ACHN (cell line): ENCODE measurements at regions not wholly inside any gene's neighbourhood (a gene's known extent, or its start where the extent isn't known, plus 50 kb on each side); places are given as distances from the start of the nearest gene placed in this dataset.
"Not testable (repeated sequence)": the region's sequence is repeated elsewhere in the genome, so short reads cannot be mapped to it uniquely, and the experiment has no call there.

Source experiments
- DNase-seq: peaks from one replicate; pipeline ENCODE4 v3.0.0-alpha.2; 2015
- in situ Hi-C: cut with HindIII; loops from 2 replicates; pipeline ENCODE4 v1.10.0; 2017; ENCODE audit warnings: low sequenced_read_pairs, low pct_ligation_motif_present, low pct_unique_long_range_greater_than_20kb

DNA sequence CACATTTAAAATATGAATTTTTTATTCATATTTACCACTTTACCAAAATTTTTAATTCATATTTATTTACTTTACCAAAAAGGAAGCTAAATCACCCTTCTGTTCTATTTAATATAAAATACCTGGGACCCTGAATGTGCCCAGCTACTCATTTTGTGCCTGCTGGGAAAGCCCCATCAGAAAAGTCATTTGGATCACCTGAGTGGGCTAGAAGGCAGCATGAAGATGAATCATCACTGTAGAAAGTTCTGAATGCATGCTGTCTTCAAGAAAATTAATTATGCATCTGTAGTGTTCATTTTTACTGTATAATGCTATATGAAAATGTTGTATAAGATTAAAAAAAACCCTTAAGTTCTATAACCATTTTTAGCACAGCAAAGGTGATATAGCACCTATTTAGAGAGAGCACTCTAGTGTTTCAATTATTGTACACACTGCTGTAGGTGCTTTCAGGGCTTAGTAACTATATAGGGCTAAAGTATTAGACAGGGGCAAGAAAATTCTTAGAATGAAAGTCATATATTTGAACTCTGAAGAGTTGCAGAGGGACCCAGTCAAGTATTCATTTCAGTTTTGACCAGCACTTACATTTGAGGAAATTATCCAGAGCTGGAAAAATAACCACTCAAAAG lies 175.1 kb downstream of the NFKBIZ start:
- DNase-seq = no peak
- in situ Hi-C loops = no loop called here

DNA sequence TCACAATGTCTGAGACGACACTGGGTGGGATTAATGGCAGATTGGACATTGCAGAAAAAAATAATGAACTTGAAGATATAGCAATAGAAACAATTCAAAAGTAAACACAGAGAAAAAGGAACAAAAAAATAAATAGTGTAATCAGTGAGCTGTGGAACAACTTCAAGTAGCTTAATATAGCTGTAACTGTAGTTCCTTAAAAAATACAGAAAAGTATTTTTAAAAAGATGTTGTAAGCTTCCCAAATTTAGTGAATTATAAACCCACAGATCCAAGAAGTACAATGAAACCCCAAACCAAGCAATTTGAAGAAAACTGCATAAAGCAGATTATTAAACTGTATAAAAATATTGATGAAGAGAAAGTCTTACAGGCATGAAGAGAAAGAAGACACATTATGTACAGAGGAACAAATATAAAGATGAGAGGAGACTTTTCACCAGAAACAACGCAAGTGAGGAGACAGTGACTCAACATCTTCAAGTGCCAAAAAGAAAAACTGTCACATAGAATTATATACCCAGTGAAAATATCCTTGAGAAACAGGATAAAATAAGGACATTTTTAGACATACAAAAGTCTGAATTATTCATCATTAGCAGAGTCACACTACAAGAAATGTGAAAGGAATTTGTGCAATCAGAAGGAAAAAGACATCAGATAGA lies 176.4 kb downstream of the NFKBIZ start:
- DNase-seq = no peak
- in situ Hi-C loops = no loop called here

DNA sequence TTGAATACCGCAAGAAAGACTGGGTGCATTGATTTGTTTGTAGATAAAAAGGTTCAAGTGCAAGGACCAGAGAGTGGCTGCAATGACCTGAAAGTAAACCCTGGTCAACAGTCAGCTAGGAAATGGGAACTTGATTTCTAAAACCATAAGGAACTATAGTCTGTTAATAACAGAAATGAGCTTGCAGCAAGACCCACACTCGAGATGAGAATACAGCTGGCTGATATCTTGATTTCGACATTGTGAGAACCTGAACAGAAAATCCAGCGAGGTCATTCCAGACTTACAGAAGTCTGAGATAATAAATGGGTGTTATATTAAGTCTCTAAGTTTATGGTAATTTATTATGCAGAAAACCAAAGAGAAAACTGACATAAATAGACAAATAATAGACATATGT lies 177.3 kb downstream of the NFKBIZ start:
- no peak for DNase-seq
- in situ Hi-C loops = no loop called here

DNA sequence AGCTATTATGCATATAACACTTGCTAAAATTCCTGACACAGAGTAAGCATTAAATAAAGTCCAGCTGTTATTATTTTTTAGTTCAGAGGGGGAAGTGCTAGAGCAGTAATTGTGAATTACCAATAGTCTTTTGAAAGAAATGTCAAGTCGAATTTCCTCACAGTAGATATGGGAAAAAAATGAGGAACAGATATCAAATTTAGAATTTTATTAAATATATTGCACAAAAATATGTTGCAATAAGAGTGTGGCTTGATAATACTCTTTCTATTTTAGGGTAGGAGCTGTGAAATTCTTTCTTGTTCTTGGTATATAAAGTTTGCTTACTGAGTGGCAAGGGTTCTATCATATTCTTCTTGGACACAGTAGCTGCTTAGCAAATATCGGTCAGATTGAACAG lies 181.3 kb downstream of the NFKBIZ start:
- in situ Hi-C loops = no loop called here
- no peak for DNase-seq

DNA sequence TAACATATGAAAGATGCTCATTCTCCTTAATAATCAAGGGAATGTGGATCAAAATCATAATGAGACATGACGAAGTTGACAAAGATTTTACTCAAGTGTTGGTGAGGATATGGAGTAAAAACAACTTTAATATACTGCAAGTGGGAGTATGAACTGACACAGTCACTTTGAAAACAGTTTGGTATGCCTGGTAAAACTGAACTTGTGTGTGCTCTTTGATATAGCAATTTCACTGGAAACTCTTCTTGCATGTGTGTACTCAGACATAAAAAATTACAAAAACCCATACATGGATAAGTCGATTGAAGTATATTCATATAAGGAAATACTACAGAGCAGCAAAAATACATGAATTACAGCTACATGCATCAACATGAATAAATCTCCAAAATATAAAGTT lies 182.5 kb downstream of the NFKBIZ start:
- no peak for DNase-seq
- in situ Hi-C loops = no loop called here

DNA sequence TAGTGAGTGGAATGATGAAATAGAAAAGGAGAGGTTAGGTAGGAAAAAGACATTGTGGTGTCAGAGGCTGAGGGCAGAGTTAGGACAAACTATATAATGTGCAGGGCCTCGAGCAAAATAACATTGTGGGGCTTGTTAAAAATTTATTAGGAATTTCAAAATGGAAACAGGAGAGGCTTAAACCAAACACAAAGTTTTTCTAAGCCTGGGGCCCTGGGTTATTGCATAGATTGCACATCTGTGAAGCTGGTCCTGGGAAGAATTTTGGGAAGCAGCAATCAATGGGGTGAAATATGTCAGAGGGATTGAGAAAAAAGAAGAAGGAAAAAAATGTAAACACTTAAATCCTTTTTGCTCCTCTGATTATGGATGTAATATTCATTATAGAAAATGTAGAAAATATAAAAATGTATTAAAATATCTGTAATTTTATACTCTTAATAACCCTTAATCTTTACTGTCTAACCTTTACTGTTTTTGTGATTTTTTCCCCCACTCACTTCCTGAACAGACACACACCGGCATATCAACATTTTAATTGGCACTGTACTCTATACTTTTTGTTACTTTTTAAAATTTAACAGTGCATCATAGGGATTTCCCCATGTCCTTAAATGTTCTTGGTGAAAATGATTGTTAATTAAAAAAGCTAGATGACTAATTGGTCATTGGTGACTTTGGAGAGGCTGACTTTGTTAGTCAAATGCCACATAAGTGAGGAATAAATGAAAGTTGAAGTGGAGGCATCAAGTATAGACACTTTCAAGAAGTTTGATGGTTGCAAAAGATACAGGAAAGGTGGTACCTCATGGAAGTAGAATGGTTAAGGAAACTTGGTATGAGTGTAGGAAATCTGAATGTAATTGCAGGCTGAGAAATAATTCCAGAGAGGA lies 183.4 kb downstream of the NFKBIZ start:
- DNase-seq = no peak
- in situ Hi-C loops = no loop called here

DNA sequence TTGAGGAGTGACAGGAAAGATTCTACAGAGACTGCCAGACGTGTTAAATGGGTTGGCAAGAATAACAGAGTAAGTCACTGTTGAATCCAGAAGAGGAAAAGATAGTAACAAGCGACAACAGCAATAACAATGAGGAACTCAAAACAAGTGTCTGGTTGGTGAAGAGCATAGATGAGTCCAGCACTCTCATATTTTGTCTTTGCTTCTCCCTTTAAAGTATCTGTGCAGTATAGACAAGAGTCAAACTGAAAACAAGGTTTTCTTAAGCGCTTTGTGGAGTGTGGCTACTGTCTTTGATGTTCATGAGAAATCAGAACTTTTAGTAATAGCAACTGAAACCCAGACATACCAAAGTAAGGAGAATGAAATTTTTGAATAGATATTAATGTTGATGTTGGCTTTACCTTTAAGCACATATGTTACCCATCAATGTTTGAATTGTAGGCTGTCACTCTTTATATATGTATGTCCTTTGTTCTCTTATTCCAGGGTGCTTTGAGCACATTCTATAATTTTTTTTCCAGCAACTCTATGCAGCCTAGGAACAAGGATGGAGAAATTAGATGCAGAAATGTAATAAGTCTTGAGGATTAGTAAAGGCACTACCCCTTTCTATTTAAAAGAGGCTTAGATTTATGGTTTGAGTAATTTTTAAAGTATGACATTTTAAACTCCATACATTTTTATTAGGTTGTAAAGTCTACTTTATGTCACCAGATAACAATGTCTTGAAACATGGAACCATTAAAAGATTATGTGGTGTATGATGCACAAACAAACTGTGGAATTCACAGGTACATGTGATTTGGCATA lies 185.5 kb downstream of the NFKBIZ start:
- DNase-seq = no peak
- in situ Hi-C loops = no loop called here

DNA sequence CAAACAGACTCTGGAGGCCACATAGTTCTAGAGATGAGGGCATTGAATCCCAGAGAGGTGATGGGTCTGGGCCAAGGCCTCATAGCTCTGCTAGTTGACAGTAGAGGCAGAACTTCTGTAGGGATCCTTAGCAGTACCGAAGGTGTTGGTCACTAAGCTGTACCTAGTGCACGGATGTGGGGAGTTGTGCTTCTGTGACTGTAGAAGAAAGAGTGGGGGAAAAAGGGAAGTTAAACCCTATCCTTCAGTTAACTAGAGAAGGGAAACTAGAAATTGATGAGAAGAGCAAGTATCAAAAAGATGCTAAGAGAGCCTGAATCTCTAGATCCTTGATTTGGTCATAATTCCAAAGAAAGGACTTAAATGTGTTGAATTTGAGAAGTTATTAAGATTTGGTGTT lies 186.7 kb downstream of the NFKBIZ start:
- DNase-seq = no peak
- in situ Hi-C loops = no loop called here

DNA sequence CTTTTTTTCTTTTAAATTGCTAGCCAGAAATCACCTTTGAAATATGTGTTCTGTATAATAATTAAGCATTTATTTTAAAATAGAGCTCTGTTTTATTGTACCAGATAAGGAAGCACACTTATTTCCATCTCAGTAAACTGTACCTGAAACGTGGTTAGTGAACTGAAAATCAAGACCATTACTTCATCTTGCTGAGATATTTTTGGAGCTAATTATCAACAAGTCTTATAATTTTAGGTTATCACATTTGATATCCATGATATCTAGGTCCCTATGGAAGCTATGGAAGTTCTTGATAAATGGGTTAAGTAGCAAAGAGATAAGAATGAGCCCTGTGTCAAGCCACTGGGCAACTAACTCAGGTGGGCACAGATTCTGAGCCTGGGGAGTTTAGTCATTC lies 187.2 kb downstream of the NFKBIZ start:
- in situ Hi-C loops = no loop called here

DNA sequence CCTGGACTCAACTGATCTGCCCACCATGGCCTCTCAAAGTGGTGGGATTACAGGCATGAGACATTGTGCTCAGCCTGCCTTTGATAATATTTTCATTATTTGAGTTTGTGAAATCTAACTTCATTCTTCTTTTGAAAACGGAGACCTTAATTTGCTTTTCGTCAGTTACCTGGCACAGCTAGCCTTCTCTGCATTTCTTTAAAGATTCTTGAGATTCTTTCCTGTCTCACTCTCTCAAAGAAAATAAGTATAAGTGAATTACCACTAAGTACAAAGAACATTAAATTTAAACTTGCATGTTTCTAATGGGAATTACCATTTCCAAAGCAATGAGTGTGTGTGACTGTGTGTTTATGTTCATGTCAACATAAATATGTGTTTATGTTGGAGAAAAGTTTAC lies 187.9 kb downstream of the NFKBIZ start:
- in situ Hi-C loops = no loop called here
- no peak for DNase-seq

More for the DNA sequence above, 187.2 kb downstream of the NFKBIZ start:
- no peak for DNase-seq

DNA sequence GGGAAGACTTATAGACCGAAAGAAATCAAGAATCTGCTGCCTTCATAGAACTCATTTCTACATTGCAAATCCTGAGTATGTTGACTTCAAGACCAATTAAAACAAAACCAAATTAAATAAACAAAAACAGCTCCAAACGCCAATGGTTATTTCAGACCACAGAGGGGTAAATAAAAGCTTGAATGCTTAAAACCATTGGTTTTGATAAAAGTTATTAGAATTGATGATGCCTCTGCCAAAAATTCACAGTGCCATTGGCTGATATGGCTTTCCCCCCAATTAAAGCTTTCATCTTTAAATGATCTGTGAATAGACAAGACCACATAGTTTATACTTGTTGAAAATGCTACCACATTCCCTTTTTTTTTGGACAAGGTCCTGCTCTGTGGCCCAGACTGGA lies 188.5 kb downstream of the NFKBIZ start:
- in situ Hi-C loops = no loop called here
- no peak for DNase-seq

DNA sequence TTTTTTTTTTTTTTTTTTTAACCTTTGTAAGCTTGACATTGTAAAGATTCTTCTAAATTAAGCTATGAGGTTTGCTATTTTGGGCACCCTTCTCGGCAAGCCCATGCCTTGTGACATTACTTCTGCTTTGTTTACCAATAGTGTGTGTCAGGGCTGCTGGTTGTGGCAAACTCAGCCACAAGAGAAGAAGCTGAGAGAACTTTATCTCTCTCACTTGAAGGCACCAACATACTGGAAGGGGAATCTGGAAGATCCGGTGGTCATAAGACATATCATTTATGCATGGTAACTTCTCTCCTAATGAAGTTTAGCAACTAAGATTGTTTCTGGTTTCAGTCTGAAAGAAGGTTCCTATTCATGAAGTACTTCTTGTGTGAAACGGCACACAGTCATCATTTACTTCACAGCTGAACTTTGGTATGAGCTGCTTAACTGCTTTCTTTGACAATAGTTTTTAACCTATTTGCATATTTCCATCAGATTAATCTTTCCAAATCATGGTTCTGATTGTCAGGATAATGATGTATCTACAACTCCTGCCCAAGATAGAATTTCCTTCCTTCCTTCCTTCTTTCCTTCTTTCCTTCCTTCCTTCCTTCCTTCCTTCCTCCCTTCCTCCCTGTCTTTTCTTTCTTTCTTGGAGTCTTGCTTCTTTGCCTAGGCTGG lies 189.3 kb downstream of the NFKBIZ start:
- in situ Hi-C loops = no loop called here
- no peak for DNase-seq

DNA sequence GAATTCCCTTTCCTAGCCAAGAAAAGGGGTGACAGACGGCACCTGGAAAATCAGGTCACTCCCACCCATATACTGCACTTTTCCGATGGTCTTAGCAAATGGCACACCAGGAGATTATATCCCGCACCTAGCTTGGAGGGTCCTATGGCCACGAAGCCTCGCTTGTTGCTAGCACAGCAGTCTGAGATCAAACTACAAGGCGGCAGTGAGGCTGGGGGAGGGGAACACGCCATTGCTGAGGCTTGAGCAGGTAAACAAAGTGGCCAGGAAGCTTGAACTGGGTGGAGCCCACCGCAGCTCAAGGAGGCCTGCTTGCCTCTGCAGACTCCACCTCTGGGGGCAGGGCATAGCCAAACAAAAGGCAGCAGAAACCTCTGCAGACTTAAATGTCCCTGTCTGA lies 190.8 kb downstream of the NFKBIZ start:
- in situ Hi-C loops, DNase-seq: not testable (repeated sequence)

DNA sequence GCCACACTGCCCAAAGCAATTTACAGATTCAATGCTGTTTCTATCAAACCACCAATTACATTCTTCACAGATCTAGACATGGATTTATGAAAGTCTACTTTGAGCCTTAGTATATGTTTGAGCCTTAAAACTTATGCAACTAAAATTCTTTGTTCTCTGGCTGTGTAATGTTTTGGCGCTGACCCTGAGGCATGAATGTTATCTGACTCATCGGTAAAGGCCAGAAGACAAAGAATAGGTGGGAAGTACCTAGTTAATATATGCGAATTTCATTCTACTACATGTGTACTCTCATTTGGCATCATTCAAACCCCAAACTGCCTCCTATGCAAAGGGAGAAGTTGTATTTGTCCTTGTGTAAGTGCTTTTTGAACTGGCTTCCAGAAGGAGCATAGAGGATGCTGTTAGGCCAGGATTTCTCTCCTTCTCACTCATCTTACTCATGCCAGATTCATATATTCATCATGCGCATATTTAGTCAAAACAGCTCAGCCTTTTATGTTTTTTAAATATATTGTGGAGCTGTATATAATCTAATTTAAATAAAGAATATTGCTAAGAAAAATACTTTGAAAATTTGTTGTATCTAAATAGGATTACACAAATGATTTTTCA lies 204.2 kb downstream of the NFKBIZ start:
- DNase-seq = peak; percentile 31
- in situ Hi-C loops = no loop called here

DNA sequence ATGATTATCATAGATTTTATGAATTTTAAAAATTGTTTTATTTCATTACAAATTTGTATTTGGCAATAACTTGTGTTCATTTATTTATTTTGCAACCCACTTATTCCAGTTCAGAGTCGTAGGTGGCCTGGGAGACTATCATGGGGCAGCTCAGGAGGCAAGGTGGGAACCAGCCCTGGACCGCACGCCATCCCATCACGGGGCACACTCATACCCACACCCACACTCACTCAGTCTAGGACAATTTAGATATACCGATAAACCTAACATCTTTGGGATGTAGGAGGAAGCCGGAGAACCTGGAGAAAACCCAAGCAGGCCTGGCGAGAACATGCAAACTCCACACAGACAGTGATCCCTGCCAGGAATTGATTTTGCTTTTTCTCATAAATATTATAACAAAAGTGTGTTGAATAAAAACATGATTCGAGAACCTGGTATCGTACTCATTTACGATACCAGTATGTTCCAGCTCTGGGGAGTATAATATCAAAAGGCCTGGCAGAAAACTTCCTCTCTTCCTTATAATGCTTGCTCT lies 205.3 kb downstream of the NFKBIZ start:
- in situ Hi-C loops = no loop called here

DNA sequence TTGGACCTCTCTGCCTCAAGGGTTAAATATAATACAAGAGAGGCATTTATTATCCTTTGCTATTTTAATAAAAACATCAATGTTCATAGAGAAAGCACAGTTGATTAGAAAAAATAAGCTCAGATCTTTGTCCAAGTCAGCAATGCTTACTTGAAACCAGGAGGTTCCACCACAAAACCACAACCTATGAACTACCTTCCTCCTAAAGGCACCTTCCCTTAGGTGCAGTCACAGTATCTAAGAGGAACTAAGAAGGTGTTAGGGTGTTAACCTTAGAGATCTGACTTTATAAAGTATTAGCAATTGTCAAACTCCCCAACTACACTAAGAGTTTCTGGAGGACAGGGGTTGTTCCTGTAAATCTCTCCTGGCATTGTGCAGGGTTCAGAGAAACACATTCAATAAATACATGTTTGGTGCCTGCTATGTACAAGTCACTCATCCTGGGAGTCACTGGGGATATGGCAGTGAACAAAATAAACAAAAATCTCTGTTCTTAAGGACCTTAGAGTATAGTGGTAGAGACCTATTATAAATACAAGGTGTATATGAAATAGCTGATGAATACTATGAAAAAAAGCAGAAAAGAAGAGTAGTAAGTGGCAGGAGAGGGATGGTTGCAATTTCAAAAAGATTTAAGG lies 208.6 kb downstream of the NFKBIZ start:
- in situ Hi-C loops = no loop called here
- no peak for DNase-seq

More for the DNA sequence above, 205.3 kb downstream of the NFKBIZ start:
- no peak for DNase-seq
